GM12864 (cell line): ENCODE measurements at regions not wholly inside any gene's neighbourhood (a gene's known extent, or its start where the extent isn't known, plus 50 kb on each side); places are given as distances from the start of the nearest gene placed in this dataset.

ENCODE experiments used
- DNase-seq: peaks from one replicate; pipeline ENCODE4 v3.0.0-alpha.2; 2011; ENCODE audit warnings: low read depth
- H3K4me3 ChIP-seq: 2 replicates; pipeline ENCODE4 v1.5.1; 2011; ENCODE audit warnings: mild to moderate bottlenecking, low read depth, low read length, control low read depth
- CTCF ChIP-seq: IDR thresholded peaks from 2 replicates; pipeline ENCODE4 v1.5.1; 2011; ENCODE audit warnings: low read depth, mild to moderate bottlenecking, moderate library complexity, low read length, control low read depth, inconsistent platforms; ENCODE audit errors: missing control alignments

- no peak overlapping the region for H3K4me3 ChIP-seq
- DNase-seq, result no peak
- no peak for TF ChIP-seq CTCF
These were observed 1365.4 kb upstream of the RAG2 start for GRCh38 chr11:37963440-37963839.

DNA sequence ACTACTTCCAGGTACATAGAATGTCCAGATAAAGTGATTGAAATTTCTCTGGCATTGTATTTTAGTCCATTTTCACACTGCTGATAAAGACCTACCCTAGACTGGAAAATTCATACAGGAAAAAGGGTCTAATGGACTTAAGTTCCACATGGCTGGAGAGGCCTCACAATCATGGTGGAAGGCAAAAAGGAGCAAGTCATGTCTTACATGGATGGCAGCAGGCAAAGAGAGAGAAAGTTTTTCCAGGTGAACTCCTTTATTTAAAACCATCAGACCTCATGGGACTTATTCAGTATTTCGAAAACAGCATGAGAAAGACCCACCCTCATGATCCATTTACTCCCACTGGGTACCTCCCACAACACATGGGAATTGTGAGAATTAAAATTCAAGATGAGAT, 1359.7 kb upstream of the RAG2 start:
- no peak for TF ChIP-seq CTCF
- H3K4me3 ChIP-seq, result no peak overlapping the region
- DNase-seq, result no peak

GRCh38 chr11:37951996-37952395, 1354.0 kb upstream of the RAG2 start:
- H3K4me3 ChIP-seq, result no peak overlapping the region
- no peak for DNase-seq
- no peak for TF ChIP-seq CTCF

DNA sequence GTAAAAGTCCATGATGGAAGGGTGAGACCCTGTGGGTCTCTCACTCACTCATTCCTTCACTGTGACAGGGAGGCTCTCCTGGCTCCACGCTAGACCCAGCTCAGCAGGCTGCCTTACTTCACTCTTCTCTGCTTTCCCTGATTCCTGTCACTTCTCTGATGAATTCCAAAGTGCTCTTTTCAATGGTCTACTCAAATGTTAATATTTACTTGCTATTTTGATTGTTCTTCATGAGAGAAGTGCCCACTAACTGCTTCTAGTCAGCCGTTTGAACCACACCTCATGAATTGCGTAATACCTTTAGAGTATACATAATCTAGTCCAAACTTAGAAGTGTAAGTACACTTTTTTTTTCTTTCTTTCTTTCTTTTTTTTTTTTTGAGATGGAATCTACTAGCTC, 1350.2 kb upstream of the RAG2 start:
- DNase-seq, result no peak
- TF ChIP-seq CTCF, result no peak
- H3K4me3 ChIP-seq, result no peak overlapping the region

- no peak overlapping the region for H3K4me3 ChIP-seq
- TF ChIP-seq CTCF, result no peak
- DNase-seq, result no peak
These were observed 1349.8 kb upstream of the RAG2 start for GRCh38 chr11:37947821-37948220.

- TF ChIP-seq CTCF, result peak; percentile 52
- no peak for DNase-seq
These were observed 1348.2 kb upstream of the RAG2 start for GRCh38 chr11:37946155-37946766.

DNA sequence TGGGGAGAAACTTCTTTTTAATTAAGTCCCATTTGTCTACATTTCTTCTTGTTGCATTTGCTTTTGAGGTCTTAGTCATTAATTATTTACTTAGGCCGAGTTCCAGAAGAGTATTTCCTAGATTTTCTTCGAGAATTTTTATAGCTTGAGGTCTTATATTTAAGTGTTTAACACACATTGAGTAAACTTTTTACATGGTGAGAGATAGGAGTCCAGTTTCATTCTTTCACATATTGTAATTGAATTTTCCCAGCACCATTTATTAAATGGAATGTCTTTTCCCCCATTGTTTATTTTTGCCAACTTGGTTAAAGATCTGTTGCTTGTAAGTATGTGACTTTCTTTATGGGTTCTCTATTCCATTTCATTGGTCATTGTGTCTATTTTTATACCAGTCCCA, 1344.0 kb upstream of the RAG2 start:
- no peak overlapping the region for H3K4me3 ChIP-seq
- no peak for TF ChIP-seq CTCF
- no peak for DNase-seq

More at GRCh38 chr11:37946155-37946766, 1348.2 kb upstream of the RAG2 start:
- H3K4me3 ChIP-seq, result no peak overlapping the region
